Kidney glomerular epithelial cell (primary cell): ENCODE measurements at regions not wholly inside any gene's neighbourhood (a gene's known extent, or its start where the extent isn't known, plus 50 kb on each side); places are given as distances from the start of the nearest gene placed in this dataset.
A peak's percentile ranks its signal among the peaks of the same experiment; 100 is the strongest.
"Not testable (repeated sequence)": the region's sequence is repeated elsewhere in the genome, so short reads cannot be mapped to it uniquely, and the experiment has no call there.

Experiments used
- DNase-seq: peaks from one replicate; lab custom pipeline; 2025; lab: John Stamatoyannopoulos, UW

DNA sequence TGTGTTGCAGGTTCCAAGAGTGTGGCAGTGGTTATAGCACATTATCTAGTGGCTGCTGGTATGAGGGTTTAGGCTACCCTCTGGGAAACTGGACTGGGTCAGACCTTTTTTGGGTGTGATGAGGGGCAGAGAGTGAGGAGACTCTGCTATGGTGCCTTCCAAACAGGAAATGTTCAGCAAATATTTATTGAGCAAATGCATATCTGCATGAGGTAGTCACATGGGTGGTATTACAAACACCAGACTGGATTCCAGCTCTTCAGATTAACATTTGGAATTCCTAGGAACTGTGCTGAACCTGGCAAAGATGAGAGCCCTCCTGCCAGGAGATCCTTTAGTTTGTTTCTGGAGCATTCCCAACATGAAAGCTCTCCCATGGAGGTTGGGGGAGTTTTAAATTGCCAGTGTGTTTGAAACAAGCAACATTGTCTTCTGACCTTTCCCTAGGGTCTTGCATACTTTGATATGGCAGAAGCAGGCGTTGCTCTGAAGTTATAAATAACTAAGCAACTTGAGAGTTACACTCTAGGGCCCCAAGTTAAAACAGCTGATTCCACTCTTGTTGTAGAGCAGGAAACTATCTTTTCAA is 341.2 kb upstream of the C2CD4B start:
- DNase-seq, result no peak

- DNase-seq, result no peak
Measured at GRCh38 chr15:62509395-62509958, 344.4 kb upstream of the C2CD4B start.

- no peak for DNase-seq
Measured at GRCh38 chr15:62510791-62511190, 345.7 kb upstream of the C2CD4B start.

DNA sequence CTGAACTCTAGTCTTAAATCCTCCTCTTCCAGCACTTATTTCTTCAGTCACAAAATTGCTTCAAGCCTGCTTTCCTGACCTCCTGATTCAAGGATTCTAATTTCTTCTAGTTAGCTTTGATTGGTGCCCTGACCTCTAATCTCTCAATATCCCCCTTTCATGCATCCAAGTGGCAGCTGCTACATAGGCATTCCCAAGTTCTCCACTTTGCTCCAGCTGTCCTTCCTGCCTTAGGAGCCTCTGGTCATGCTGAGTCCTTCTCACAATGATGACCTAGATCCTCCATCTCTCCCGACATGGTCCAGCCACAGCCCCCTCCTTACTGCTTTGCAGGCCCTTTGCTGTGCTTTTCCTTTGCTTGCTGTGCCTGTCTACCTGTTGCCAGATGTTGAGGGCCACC is 347.8 kb upstream of the C2CD4B start:
- no peak for DNase-seq

DNA sequence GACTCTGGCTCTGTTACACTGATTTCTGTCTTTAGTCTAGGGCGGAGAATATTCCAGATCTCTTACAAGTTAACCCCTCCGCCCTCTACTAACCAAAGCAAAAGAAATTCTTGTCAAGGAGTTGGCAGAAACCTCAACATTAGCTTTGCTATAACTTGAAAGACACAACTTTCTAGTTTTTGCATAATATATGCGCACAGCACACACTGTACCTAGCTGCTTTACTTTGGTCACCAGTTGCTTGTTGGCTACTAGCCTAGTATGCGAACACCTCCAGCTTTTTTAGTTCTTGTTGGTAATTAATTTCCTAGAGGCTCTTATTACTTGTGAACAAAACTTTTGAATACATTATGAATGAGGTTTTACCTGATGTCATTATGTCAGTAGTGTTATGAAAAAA is 348.8 kb upstream of the C2CD4B start:
- DNase-seq, result no peak

DNA sequence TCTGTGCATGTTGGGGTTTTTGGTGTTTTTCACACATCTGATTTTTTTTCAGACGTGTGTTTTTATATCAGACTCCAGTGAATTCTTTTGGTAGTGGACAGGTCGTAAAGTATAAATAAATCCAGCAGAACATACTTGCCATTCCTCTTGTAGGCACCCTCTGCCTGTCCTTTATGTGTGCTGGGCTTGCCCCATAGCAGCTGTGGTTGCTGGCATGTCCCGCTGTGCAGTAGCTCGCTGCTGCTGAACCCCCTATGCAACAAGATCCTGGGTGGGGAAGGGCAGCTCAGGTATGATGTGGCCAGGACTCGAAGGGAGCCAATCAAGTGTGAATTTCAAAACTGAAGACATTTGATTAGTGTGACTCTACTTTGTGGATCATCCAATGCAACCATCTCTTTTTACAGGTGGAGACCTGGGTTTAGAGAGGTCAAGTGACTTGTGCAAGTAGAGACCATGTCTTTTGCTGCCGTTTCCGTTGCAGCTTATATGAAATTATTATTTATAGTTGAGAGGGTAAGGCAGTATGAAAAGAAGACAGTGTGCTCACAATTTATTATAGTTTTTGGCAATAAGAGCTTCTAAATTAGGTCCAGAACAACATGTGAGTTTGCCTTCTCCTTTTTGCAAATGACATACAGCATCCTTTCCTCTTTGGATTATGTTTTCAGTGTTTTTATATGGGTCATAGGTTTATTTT is 350.8 kb upstream of the C2CD4B start:
- DNase-seq, result no peak

GRCh38 chr15:62517541-62517940 is 352.5 kb upstream of the C2CD4B start:
- no peak for DNase-seq

- DNase-seq, result not testable (repeated sequence)
Measured at GRCh38 chr15:62518666-62519065, 353.6 kb upstream of the C2CD4B start.

DNA sequence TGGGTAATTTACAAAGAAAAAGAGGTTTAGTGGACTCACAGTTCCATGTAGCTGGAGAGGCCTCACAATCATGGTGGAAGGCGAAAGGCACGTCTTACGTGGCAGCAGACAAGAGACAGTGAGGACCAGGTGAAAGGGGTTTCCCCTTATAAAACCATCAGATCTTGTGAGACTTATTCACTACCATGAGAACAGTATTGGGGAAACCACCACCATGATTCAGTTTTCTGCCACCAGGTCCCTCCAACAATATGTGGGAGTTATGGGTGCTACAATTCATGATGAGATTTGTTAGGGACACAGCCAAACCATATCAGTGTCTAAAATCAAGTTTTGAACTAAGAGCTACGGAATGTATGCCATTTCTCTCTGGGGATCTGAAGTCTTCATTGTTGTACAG is 354.8 kb upstream of the C2CD4B start:
- no peak for DNase-seq

DNA sequence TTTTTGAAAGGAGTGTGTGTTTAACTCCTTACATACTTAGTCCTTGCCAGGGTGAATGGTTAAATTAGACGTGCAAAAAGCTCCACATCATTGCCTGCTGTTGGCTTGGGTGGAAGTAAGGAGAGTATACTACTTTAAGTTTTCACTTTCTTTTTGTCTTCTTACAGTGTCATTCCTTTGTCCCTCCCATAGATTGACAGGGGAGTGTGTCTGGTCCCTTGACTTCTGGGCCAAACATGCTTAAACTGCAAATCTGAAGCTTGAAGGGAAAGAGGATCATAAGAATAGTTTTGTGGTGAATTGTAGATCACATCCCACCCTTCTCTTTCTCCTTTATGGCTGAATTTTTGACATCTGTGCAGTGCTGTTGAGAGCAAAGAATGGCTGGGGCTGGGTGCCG is 355.8 kb upstream of the C2CD4B start:
- no peak for DNase-seq

DNA sequence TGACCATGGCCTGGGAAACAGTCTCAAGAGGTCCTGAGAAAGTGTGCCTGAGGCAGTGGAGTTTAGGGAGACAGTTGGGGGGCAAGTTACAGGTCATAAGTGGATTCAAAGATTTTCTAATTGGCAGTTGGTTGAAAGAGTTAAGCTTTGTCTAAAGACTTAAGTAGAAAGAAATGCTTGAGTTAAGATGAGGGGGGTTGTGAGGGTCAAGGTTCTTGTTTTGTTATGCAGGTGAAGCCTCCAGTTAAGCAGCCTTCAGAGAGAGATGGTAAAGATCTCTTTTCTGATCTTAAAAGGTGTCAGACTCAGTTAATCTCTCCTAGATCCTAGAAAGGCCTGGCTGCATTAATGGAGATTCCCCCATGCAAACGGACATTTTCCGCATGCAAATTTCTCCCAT is 356.3 kb upstream of the C2CD4B start:
- no peak for DNase-seq

DNA sequence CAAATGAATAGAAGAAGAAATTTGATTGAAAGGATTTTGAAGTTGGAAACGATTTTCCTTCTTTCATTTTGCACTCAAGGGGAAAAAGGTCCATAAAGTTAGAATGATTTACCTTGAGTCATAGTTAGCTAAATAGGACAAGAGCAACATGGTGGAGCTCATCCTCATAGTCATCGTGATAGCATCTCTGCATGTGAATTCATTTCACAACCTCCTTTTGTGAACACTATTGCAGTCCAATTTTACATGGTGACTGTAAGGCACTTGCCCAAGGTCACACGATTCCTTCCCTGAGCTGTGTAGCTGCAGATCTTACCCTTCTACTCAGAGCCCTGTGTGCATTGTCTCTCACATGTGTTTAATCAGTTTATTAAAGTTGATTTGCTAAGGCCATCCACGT is 359.8 kb upstream of the C2CD4B start:
- DNase-seq, result no peak

DNA sequence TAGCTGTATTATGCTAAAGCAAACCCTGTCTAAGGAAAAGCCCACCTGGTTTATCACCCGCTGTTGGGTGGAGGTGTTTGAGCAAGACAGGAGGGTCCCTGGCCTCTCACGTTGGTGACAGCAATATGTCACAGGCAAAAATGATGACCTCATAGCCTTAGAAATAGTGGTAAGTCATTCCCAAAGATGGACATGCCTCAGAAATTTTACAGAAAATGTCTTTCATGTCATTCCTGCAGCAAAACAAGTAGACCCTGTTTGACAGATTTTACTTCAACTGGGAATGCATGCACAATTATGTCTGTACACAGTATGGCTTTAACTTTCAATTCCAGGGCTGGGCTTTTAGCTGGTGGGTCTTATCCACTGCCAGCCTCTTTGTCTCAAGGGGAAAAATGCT is 362.3 kb upstream of the C2CD4B start:
- DNase-seq, result no peak

- no peak for DNase-seq
Measured at GRCh38 chr15:62528505-62528904, 363.4 kb upstream of the C2CD4B start.

GRCh38 chr15:62532367-62532766 is 367.3 kb upstream of the C2CD4B start:
- DNase-seq, result no peak

DNA sequence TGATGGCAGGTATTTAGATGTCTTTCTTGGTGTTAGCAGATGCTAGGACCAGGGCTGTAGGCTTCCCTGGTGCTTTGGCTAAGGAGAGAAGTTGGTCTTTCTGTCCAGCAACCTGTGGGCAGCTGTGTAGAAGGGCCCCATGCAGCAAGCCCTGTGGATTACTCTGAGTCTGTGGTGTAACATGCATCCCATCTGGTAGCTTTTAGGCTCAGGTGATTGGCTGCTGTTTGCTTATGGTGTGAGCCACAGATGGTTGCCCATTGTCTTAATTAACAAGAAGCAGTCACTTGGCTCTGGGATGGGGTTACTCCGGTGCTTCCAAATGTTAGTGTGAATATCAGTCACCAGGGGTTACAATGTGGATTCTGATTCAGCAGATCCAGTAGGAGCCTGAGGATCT is 368.6 kb upstream of the C2CD4B start:
- DNase-seq, result no peak

GRCh38 chr15:62534996-62535395 is 369.9 kb upstream of the C2CD4B start:
- no peak for DNase-seq

DNA sequence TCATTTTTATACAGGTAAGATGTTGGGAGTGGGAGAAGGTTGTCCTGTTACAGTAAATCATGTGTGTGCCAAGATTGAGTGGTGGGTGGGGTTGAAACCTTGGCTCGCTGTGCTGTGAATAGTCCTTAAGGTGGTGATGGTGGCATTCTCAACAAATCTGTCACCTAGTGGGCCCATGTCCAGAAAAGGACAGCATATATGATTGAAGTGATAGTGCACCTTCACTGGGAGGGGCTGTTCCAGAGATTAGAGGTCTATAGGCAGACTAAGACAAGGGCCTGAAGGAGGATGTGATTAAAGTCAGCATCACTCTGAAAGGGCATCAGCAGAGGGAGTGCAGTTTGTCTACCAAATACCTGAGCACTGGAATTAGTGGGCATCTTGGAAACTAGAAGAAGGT is 374.2 kb upstream of the C2CD4B start:
- no peak for DNase-seq

DNA sequence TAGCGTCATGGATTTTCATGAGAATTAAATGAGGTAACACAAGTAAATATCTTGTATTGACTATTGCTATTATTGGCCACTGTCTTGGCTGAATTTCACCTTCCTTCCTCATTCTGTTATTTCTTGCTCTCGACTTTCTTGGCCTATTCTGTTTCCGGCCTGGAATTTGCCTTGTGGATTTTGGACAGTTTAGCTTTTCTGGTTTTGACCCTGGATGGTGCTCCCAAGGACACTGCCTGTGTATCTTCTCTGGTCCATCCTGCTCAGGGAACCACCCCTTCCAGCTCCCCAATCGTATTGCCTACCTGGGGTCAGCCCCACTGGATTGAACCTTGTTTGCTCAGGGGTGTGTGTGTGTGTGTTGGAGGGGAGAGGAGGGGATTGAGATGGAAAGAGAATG is 376.2 kb upstream of the C2CD4B start:
- DNase-seq, result no peak

DNA sequence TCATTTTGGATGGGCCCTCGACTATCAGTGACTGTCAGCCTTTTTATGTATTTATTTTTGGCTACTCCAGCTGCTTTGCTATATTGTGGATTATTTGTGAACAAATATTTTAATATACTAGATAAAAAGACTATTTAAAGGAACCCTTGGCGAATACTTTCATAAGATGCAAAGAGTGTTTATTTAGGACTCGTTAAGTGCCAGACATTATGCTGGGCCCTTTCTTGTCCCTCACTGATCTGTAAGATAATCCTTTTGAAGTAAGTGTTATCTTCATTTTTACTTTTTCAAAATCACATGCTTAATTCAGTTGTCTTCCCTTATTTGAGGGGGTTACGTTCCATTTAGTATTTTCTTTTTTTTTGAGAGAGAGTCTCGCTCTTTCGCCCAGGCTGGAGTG is 376.8 kb upstream of the C2CD4B start:
- no peak for DNase-seq

DNA sequence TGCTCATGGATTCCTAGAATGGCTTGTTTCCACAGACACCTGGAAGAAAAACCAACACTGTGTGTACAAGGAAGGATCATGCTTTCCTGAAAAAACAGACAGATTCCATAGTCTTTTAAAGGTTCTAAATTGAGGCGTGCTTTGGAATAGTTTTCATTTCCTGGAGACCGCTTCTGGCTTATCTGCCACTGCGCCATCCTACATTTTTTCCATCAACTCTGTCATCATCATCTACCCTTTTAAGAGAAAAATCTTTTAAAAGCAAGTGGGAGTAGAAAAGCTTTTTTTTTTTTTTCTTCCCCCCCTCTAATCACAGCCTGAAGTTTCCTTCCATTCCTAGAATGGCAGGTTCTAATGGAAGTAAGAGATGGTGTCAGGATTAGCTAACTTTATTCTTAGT is 379.4 kb upstream of the C2CD4B start:
- DNase-seq, result no peak

GRCh38 chr15:62545467-62546227 is 380.6 kb upstream of the C2CD4B start:
- DNase-seq, result peak; percentile 49

DNA sequence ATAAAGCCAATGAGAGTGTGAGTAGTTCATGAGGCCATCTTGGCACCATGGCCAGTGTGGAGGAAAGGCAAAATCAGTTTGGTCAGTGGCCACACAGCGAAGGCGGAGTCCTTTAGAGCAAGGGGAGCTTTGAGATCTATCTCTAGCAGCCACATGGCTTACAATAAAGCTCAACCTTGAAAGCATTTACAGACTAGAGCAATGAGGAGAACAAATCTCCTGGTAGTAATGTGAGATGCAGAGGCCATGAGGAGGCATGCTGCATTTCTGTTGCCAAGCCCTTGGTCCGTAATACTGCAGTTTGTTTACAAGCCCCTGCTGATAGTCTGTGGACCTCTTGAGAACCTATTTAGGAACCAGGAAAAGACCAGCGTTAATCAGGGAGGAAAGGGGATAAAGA is 381.5 kb upstream of the C2CD4B start:
- no peak for DNase-seq
